Uterus (tissue), 2 donors: ENCODE measurements at regions not wholly inside any gene's neighbourhood (a gene's known extent, or its start where the extent isn't known, plus 50 kb on each side); places are given as distances from the start of the nearest gene placed in this dataset.

Experiments
- POLR2A ChIP-seq, 2 donors: fragments of 450-650 bp; IDR thresholded peaks; one replicate each; pipeline ENCODE4 v1.6.1; 2016; ENCODE audit warnings: antibody characterized with exemption in 2 of 2, mild to moderate bottlenecking in 1 of 2, moderate library complexity in 1 of 2
- TF ChIP-seq, protein P1 (sequence below), 4 experiments: fragments of 200-600 bp in 2 of 4; fragments of 450-650 bp in 2 of 4; sonication (generic) in 2 of 4; IDR thresholded peaks; one replicate each; pipeline ENCODE4 v1.5.1; 2016 to 2019; ENCODE audit warnings: antibody characterized with exemption in 4 of 4, mild to moderate bottlenecking in 2 of 4, moderate library complexity in 1 of 4

- TF ChIP-seq, protein P1, sequence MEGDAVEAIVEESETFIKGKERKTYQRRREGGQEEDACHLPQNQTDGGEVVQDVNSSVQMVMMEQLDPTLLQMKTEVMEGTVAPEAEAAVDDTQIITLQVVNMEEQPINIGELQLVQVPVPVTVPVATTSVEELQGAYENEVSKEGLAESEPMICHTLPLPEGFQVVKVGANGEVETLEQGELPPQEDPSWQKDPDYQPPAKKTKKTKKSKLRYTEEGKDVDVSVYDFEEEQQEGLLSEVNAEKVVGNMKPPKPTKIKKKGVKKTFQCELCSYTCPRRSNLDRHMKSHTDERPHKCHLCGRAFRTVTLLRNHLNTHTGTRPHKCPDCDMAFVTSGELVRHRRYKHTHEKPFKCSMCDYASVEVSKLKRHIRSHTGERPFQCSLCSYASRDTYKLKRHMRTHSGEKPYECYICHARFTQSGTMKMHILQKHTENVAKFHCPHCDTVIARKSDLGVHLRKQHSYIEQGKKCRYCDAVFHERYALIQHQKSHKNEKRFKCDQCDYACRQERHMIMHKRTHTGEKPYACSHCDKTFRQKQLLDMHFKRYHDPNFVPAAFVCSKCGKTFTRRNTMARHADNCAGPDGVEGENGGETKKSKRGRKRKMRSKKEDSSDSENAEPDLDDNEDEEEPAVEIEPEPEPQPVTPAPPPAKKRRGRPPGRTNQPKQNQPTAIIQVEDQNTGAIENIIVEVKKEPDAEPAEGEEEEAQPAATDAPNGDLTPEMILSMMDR (IDR thresholded peaks at IDR 0.05), result no peak
- TF ChIP-seq POLR2A (IDR thresholded peaks at IDR 0.05), result no peak
Measured at GRCh38 chr3:118116991-118117390, 917.7 kb downstream of the IGSF11 start.
